Panc1 (cell line): ENCODE measurements at regions not wholly inside any gene's neighbourhood (a gene's known extent, or its start where the extent isn't known, plus 50 kb on each side); places are given as distances from the start of the nearest gene placed in this dataset.

Experiments used
- ATAC-seq: fragments of 200-7000 bp; cut with Tn5 transposase; 2 replicates; pipeline ENCODE4 v1.9.1; 2020; ENCODE audit warnings: mild to moderate bottlenecking, moderate library complexity
- BruUV-seq: library from RNA; stranded (reverse); fragments of 400-500 nt; replicated peaks from 2 replicates; lab custom pipeline; 2021; lab: Mats Ljungman, UMichigan
- CTCF ChIA-PET: fragments of 300-600 bp; sonication (Branson Sonifier 250); formaldehyde crosslinking; loops from one replicate; lab custom pipeline; 2022; ENCODE audit warnings: antibody characterized with exemption; lab: Charles Lee
- POLR2A ChIA-PET: fragments of 300-600 bp; sonication (Branson Sonifier 250); formaldehyde crosslinking; loops from one replicate; lab custom pipeline; 2022; ENCODE audit warnings: antibody characterized with exemption; lab: Charles Lee
- DNase-seq: peaks from one replicate; pipeline ENCODE4 v3.0.0-alpha.2; 2010; ENCODE audit warnings: low read depth, low spot score
- H3K27ac ChIP-seq: 2 replicates; pipeline ENCODE4 v1.5.1; 2011; ENCODE audit warnings: mild to moderate bottlenecking, low read length, inconsistent platforms
- H3K27me3 ChIP-seq: fragments of 200-500 bp; sonication (Bioruptor generic); 2 replicates; pipeline ENCODE4 v1.6.0; 2014; ENCODE audit warnings: low read length, inconsistent platforms; ENCODE audit not compliant: control insufficient read depth, insufficient read depth
- H3K36me3 ChIP-seq: fragments of 200-500 bp; sonication (Bioruptor generic); 2 replicates; pipeline ENCODE4 v1.5.1; 2014; ENCODE audit warnings: inconsistent platforms, mild to moderate bottlenecking, low read length, moderate library complexity; ENCODE audit not compliant: control insufficient read depth, insufficient read depth
- H3K4me1 ChIP-seq: 2 replicates; pipeline ENCODE4 v1.5.1; 2011; ENCODE audit warnings: inconsistent platforms, mild to moderate bottlenecking, low read length, moderate library complexity; ENCODE audit not compliant: control insufficient read depth, insufficient read depth
- H3K4me3 ChIP-seq, 2 experiments: 2 replicates each; pipeline ENCODE4 v1.5.1; 2011 to 2012; ENCODE audit warnings: low read depth in 2 of 2, low read length in 2 of 2, mild to moderate bottlenecking in 2 of 2, inconsistent platforms in 1 of 2, moderate library complexity in 1 of 2
- H3K9me3 ChIP-seq: fragments of 200-500 bp; sonication (Bioruptor generic); 2 replicates; pipeline ENCODE4 v1.5.1; 2014; ENCODE audit warnings: low read depth, mild to moderate bottlenecking, inconsistent platforms, low read length, moderate library complexity; ENCODE audit not compliant: control insufficient read depth, insufficient read depth
- CTCF ChIP-seq: fragments of 450-650 bp; IDR thresholded peaks from 2 replicates; pipeline ENCODE4 v1.5.1; 2017; ENCODE audit warnings: mild to moderate bottlenecking
- POLR2AphosphoS5 ChIP-seq: IDR thresholded peaks from 2 replicates; pipeline ENCODE4 v1.6.1; 2012; ENCODE audit warnings: mild to moderate bottlenecking, low read depth, low read length, moderate library complexity
- REST ChIP-seq, 2 experiments: IDR thresholded peaks; 2 replicates each; pipeline ENCODE4 v1.6.1; 2011 to 2012; ENCODE audit warnings: low read depth in 2 of 2, control low read depth in 1 of 2, low read length in 1 of 2, mild to moderate bottlenecking in 1 of 2, moderate library complexity in 1 of 2; ENCODE audit not compliant: insufficient read depth in 1 of 2
- SIN3A ChIP-seq: IDR thresholded peaks from 2 replicates; pipeline ENCODE4 v1.6.1; 2012; ENCODE audit warnings: low read depth, mild to moderate bottlenecking, low read length, moderate library complexity, borderline replicate concordance; ENCODE audit not compliant: insufficient read depth
- TCF7L2 ChIP-seq: IDR thresholded peaks from 2 replicates; pipeline ENCODE4 v1.6.1; 2011; ENCODE audit warnings: mild to moderate bottlenecking, low read depth, low read length, inconsistent platforms
- in situ Hi-C: cut with HindIII; loops from 2 replicates; pipeline ENCODE4 v1.10.0; 2016; ENCODE audit warnings: low sequenced_read_pairs, low pct_unique_long_range_greater_than_20kb
- intact Hi-C: fragments of 100-400 bp; cut with micrococcal nuclease; formaldehyde crosslinking; loops from one replicate; pipeline ENCODE4 v1.10.0; 2022; ENCODE audit not compliant: unreplicated experiment

GRCh38 chr3:117549716-117550115, 840.1 kb downstream of the TUSC7 start:
- Histone ChIP-seq H3K9me3 (peaks cover 2% of the 10 kb centered on the region; the same call in 1 of the 2 replicates), H3K4me1 (no peaks in the 10 kb centered on the region), H3K27ac (no peak overlapping the region), H3K27me3 (no peaks in the 10 kb centered on the region), H3K36me3 (no peaks in the 10 kb centered on the region), H3K4me3 (no peak overlapping the region)
- intact Hi-C loops (no loop called here), in situ Hi-C loops (no loop called here)
- DNase-seq, result no peak
- no TSS peak for BruUV-seq
- no peak for ATAC-seq
- ChIA-PET POLR2A (no interaction called here), CTCF (no interaction called here)
- no peak for TF ChIP-seq POLR2AphosphoS5
- no peak for TF ChIP-seq SIN3A
- no peak for TF ChIP-seq TCF7L2
- no peak for TF ChIP-seq REST (IDR thresholded peaks at IDR 0.05; ENCODE audit: insufficient read depth in 1 of 2, low read depth in 2 of 2, low read length in 1 of 2)

GRCh38 chr3:117550766-117551165, 841.2 kb downstream of the TUSC7 start:
- TF ChIP-seq TCF7L2, result no peak
- TF ChIP-seq REST (IDR thresholded peaks at IDR 0.05; ENCODE audit: insufficient read depth in 1 of 2, low read depth in 2 of 2, low read length in 1 of 2), result no peak
- TF ChIP-seq CTCF, result no peak
- TF ChIP-seq POLR2AphosphoS5, result no peak
- TF ChIP-seq SIN3A, result no peak
- H3K4me3 ChIP-seq, result no peak overlapping the region
- DNase-seq (no peak), ATAC-seq (no peak)
- H3K27me3 ChIP-seq, result no peaks in the 10 kb centered on the region
- H3K36me3 ChIP-seq, result no peaks in the 10 kb centered on the region
- no peaks in the 10 kb centered on the region for H3K4me1 ChIP-seq
- ChIA-PET POLR2A (no interaction called here), CTCF (no interaction called here)
- H3K27ac ChIP-seq, result no peak overlapping the region
- in situ Hi-C loops, result no loop called here
- intact Hi-C loops, result no loop called here
- peaks cover 4% of the 10 kb centered on the region; the same call in 1 of the 2 replicates for H3K9me3 ChIP-seq
- no TSS peak for BruUV-seq
